Fibroblast of skin of scalp (primary cell): ENCODE measurements at regions not wholly inside any gene's neighbourhood (a gene's known extent, or its start where the extent isn't known, plus 50 kb on each side); places are given as distances from the start of the nearest gene placed in this dataset.
A peak's percentile ranks its signal among the peaks of the same experiment; 100 is the strongest.

Experiments used
- DNase-seq: peaks from one replicate; pipeline ENCODE4 v3.0.0-alpha.2; 2013

DNA sequence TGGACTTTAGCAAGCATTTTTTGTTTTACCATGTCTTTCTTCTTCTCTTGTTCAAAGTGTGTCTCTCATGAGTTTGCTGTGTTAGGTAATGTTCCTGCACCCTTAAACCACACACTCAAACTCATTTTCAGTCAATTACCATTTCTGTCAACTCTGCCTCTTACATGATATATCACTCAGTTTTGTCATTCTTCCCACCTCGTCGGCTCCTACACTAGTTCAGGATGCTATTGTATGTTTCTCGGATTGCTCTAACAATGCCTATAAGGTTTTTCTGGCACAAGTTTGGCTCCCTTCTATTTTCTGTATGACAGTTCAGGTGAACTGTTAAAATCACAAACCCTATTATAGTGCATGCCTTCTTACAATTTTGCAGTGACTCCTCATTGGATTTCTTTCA lies 260.8 kb upstream of the NAV3 start:
- DNase-seq: no peak

- DNase-seq: no peak
These were observed 270.0 kb upstream of the NAV3 start for GRCh38 chr12:77560714-77561113.

- DNase-seq: no peak
These were observed 271.2 kb upstream of the NAV3 start for GRCh38 chr12:77559400-77560074.

DNA sequence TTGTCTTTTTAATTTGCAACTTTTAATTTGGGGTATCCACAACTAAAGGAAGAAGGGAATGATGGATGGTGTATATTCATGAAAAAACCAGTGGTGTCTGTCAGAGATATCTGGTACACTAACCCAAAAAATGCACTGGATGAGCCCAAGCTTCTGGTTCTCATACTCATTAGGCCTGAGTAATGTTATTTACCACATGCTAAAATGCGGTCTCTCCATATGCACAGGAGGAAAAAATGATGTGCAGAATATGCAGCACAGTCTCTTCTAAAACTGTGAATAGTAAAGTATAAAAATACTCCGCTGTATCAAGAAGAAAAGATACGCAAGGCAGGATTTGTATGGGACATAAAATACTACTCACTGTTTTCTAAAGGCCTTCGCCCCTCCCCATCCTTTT lies 275.6 kb upstream of the NAV3 start:
- no peak for DNase-seq

DNA sequence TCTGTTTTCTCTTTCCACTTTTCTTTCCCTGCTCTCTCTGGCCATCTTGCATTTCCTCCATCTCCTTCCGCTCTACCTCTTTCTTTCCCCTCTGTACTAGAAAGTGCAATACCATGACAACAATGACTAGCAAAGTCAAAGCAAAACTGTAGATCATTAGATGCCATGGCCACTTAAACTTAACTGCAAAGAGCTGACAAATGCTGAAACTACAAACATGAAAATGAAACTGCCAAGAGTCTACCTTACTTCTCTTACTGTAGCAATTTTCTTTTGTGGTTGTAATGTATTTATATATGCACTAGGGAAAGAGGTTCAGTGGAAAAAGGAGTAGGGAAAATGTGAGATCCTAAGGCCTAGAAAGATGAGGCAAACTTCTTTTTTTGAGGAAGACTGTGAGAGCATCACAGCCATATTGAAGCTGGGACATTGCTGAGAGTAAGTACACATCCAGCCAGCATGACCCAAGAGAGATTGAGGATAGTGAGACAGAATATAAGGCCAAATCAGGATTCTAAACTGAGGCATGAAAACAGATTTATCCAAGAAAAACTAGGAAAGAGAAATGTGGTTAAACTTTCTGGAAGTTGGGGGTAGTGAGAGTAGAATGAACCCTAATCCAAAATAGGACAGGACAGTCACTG lies 276.6 kb upstream of the NAV3 start:
- no peak for DNase-seq

DNA sequence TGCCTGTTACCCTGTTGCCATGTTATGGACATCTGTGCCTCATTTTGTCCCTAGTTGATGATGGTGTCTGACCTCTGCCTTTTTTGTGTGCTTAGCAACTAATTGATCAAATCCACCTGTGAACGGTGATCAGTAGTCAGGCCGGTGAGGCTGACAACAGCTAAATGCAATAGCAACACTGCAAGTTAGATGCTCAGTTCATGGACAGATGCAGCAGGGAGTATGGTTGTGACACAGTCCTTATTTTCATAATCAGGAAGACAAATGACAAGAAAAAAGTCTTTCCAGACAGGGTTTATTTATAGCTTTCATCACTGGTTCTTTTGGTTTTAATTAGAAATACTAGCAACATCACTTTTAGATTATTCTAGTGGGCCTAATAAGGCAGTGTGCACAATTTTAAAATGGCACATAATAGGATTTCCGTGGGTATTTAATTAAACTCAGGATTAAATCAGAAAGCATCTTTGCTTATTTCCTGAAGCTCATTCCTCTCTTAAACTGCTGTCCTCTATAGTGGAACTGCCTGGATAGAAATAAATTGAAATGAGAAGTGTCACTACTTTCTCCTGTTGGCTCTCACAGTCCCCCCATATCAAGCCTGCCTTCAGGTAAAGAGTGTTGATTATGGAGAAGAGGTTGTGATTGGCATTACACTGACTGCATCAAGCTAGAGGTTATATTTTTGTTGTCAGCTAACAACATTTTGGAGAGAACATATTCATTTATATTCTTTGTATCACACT lies 281.1 kb upstream of the NAV3 start:
- no peak for DNase-seq

DNA sequence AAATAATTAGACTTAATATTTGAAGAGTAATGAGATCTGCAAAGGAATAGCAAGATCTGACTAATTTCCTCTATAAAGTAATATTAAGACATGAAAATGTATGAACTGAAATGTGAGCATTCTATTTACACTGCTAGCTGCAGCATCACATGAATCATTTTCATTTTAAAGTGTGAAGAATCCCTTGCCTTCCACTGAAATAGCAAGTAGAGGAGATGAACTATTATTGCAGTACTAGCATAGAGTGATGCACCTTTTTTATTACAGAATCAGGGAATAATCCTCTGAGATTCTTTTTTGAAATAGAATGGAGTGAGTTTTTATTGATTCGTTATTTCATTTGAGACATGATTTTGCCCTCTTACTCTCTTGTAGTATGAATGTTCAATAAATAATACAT lies 281.9 kb upstream of the NAV3 start:
- DNase-seq: no peak

- no peak for DNase-seq
These were observed 290.6 kb upstream of the NAV3 start for GRCh38 chr12:77540097-77540496.

DNA sequence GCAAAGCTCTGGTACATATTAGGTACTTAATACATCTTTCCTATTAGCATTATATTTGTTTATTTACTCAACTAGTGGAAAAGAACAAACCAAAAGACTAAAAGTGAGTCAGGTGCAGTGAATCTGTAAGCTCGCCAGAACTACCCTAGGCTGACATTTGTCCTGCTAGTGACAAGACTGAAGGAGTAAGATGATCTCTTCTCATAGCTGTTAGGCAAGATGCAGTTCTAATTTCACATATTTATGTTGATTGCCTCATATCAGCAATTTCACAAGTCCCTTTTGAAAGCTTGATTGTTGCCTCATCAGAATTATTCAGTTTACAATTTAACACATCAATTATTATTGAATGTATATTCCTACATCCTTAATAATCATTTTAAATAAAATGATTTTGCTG lies 293.0 kb upstream of the NAV3 start:
- no peak for DNase-seq

DNA sequence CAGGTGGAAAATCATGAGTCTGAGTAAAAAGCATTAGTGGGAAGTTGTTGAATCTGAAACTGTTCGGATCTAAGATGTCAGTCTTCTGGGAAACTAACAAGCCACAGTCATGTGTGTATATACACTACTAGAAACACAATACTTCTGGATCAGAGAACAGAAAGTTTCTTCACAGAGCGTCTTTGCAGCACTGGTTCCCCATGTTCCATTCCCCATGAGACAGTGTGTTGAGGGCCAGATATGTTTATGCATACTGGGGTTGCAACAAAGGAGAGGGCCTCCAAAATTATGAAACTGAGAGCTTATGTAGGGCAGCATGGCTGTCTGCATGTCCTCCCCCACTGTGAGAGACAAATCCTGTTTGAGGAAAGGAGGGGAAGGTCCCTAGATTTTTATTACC lies 295.0 kb upstream of the NAV3 start:
- no peak for DNase-seq

DNA sequence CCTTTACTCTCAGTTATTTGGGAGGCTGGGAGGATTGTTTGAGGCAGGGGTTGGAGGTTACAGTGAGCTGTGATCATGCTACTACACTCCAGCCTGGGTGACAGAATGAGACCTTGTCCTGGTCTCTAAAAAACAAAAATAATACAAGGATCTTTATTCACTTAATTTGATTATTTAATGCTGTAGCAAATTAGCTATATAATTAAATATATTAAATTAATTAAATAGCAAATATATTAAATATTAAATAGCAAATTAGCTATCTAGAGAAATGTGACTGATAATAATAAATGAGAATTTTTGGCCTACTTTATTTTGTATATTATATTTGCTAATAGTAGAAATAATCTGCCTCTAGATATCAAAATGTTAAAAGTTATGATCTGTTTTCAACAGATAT lies 298.8 kb upstream of the NAV3 start:
- no peak for DNase-seq

GRCh38 chr12:77522247-77522646 lies 308.4 kb upstream of the NAV3 start:
- DNase-seq: no peak

GRCh38 chr12:77521508-77522115 lies 309.1 kb upstream of the NAV3 start:
- peak; percentile 23 for DNase-seq

- DNase-seq: no peak
These were observed 316.2 kb upstream of the NAV3 start for GRCh38 chr12:77514511-77514910.

DNA sequence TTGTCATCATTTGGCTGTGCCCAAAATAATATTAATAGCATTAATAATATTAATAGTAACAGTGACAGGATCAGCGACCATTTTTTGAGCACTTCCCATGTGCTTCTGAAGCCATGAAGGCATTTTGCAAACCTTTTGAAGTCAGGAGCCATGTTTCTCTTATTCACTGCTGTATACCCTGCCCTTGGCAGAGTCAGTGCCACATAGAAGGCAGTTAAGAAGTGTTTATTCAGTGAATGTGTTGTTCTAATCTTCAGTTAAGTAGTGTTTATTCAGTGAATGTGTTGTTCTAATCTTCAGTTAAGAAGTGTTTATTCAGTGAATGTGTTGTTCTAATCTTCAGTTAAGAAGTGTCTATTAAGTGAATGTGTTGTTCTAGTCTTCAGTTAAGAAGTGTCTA lies 319.7 kb upstream of the NAV3 start:
- no peak for DNase-seq

DNA sequence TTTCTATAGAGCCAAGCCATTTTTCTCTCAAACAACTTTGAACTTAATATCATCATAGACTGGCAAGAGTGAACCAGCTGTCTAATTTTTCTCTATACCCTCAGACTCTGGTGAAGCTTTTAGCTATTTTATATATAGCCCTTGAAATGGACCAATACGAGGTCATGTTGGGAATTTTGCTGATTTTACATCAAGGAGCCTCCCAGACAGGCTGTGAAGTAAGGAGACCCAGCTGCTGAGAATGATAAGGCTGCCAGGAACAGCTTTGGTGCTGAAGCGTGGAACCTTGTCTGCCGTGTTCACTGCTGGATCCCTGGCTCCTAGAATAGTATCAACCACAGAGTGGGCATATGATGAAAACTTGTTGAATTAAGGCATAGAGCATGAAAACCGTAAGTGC lies 326.2 kb upstream of the NAV3 start:
- no peak for DNase-seq

DNA sequence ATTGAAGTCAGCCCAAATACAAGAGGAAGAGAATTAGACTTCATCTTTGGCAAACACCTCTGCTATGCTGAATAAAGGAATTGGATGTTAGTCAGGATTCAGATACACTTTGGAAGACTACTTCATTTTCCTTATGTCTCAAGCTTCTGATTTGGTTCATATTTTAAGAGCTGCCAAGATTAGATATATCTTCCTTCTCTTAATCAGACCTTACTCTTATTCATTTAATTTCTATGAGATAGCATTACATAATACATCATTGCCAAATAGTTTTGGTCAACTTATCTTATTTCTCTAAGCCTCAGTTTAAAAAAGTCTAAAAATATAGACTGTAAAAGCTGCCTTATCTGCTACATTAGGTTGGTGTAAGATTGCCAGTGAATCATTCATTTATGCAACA lies 330.6 kb upstream of the NAV3 start:
- no peak for DNase-seq

GRCh38 chr12:77497647-77498046 lies 333.0 kb upstream of the NAV3 start:
- no peak for DNase-seq

DNA sequence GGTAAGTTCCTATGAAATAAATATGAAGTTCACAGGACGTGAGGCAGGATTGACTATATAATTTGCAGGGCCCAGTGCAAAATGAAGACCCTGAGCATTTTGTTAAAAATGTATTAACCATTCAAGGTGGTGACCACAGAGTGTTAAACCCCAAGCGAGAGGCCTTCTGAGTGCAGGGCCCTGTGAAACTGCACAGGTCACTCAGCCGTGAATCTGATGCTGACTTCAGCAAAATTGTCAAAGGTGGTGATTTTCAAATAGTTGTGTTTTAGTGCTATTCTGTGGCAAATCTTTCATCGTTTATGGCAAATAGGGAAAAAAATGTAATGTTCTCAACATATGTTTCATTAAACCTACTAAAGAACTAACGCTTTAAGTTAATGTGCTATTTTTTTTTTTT lies 334.0 kb upstream of the NAV3 start:
- DNase-seq: no peak

DNA sequence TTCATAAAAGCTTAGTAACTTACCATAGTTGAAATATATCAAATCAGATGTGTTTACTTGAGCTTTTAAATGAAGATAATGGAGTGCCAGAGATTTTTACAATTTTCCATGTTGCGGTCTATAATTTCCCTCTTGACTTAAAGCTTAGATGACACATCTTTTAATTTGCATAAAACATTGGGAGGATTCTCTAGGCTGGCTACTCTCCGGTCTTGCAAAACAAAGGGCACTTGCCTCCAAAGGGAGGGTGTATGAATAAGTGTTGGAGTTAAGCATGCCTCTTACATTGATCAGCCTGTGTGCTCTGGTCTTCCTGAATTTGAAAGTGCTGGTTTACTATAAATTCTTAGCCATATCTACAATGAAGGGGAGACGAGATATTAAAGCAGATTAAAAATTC lies 336.4 kb upstream of the NAV3 start:
- no peak for DNase-seq

DNA sequence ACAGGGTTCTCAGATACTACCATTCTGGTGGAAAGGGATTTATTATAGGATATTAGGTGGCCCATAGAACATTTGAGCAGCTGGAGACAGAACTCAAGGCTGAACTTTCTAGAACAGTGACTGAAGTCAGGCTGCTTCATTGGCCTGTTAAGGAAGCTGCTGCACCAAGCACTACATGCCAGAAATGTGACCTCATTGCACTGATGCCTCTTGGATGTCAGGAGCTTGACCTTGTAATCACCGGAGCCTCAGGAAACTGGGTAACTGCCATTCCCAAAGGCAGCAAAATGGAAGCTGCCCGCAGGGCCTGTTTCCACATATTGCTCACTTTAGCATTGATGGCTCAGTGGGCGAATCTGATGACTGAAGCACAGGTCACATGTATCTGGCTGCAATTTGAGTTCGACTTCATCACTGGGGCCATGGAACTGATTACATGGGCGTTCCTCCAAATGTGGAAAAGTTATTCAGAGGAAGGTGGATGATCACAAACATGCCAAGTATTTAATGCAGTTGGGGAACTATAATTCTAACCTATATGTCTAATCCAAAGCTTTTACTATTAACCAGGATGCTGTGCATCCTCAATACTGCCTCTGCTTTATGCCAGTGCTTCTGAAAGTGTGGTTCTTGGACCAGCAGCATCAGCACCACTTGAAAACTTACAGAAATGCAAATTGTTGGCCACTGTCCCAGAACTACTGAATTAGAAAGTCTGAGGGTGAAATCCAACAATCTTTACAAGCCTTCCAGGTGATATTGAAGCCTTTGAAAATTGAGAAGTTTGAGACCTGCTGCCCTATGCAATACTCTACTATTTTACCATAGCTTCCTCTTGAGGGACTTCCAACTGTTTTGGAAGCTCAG lies 337.2 kb upstream of the NAV3 start:
- peak; percentile 3 for DNase-seq

GRCh38 chr12:77492536-77492935 lies 338.2 kb upstream of the NAV3 start:
- DNase-seq: no peak
